GM10248 (cell line): ENCODE measurements at regions not wholly inside any gene's neighbourhood (a gene's known extent, or its start where the extent isn't known, plus 50 kb on each side); places are given as distances from the start of the nearest gene placed in this dataset.

Experiments used
- CTCF ChIA-PET: fragments of 300-600 bp; sonication (Branson Sonifier 250); formaldehyde crosslinking; extraction: SDS; loops from one replicate; lab custom pipeline; 2021; ENCODE audit warnings: antibody characterized with exemption; lab: Yijun Ruan, JAX
- POLR2A ChIA-PET: fragments of 350-650 bp; sonication (Branson Sonifier 250); formaldehyde crosslinking; extraction: SDS; loops from one replicate; lab custom pipeline; 2020; ENCODE audit warnings: antibody characterized with exemption; lab: Yijun Ruan, JAX
- DNase-seq: peaks from one replicate; pipeline ENCODE4 v3.0.0; 2012; ENCODE audit errors: extremely low spot score
- CTCF ChIP-seq: IDR thresholded peaks from 2 replicates; pipeline ENCODE4 v1.5.1; 2012; ENCODE audit warnings: mild to moderate bottlenecking, low read depth; ENCODE audit errors: extremely low read depth, missing control alignments, control extremely low read depth

- ChIA-PET CTCF (interaction anchor here (0.9 to 2.1 kb wide), 2 partner anchors 8 to 9 kb away, joined by 3 to 5 read pairs; no protein-coding TSS in a partner anchor), POLR2A (no interaction called here)
- DNase-seq, result no peak
- TF ChIP-seq CTCF, result no peak
Observed at GRCh38 chr9:87179553-87180340, 232.4 kb upstream of the GAS1 start.

DNA sequence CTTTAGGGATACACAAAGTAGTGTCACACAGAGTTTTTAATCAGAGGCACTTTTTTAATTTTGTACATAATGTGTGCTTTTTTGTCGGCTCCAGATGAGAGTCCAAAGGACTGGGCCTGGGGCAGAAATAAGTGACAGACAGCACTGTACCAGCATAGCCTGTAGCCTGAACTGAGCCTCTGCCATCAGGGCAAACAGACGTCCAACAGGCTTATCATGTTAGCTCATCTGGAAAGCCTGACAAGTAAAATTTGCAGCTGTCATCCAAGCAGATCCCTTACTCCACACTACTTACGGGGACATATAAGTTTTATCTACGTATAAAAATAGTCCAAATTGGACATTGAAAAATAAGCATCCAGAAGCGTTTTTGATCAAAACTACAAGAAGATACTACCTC, 233.1 kb upstream of the GAS1 start:
- POLR2A ChIA-PET, result no interaction called here
- no peak for DNase-seq
- CTCF ChIA-PET, result interaction anchor here (2.1 kb wide), 1 partner anchor 8 kb away, joined by 5 read pairs; no protein-coding TSS in a partner anchor
- TF ChIP-seq CTCF, result no peak

GRCh38 chr9:87180841-87181240, 233.5 kb upstream of the GAS1 start:
- ChIA-PET POLR2A (no interaction called here), CTCF (interaction anchor here (2.1 kb wide), 1 partner anchor 7 kb away, joined by 5 read pairs; no protein-coding TSS in a partner anchor)
- DNase-seq, result no peak
- no peak for TF ChIP-seq CTCF

- no peak for TF ChIP-seq CTCF
- ChIA-PET POLR2A (no interaction called here), CTCF (interaction anchor here (0.7 kb wide), 1 partner anchor 14 kb away, joined by 3 read pairs; no protein-coding TSS in a partner anchor)
- DNase-seq, result no peak
Observed at GRCh38 chr9:87181670-87182069, 234.4 kb upstream of the GAS1 start.

DNA sequence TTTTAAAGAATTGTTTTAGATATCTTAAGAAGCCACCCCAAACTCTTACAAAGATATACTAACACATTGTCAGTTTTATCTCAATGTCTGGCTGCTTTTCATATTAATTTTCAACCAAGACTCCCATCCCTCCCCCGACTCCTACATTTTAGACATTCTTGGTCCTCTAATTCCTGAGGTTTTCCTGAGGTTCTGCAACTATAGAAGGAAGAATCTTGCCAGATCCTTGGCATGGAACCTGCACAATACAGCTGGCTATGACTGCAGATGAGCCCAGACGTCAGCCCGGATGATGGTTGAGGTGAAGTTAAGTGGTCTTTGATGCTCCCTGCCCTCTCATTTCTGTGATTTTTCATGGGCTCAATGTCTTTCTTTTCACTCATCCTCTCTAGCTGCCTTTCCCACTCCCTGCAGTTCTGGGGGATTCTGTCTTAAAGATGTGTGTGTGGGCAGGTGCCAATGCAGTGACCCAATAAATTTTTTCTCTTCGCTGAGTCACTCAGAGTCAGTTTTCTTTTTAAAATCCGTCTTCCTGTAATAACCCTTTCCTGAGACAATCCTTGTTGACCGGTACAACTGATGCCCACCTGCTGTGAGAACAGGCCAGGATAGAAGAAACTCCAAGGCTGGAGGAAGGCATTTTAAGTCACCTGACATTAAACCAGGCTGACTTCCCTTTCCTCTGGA, 237.8 kb upstream of the GAS1 start:
- no peak for TF ChIP-seq CTCF
- DNase-seq, result no peak
- POLR2A ChIA-PET, result no interaction called here
- CTCF ChIA-PET, result no interaction called here

GRCh38 chr9:87187656-87188055, 240.3 kb upstream of the GAS1 start:
- CTCF ChIA-PET, result interaction anchor here (0.9 to 1.9 kb wide), 3 partner anchors 8 to 41 kb away, joined by 3 to 8 read pairs (median 5); no protein-coding TSS in a partner anchor
- no peak for TF ChIP-seq CTCF
- POLR2A ChIA-PET, result no interaction called here

More at GRCh38 chr9:87187656-87188055, 240.3 kb upstream of the GAS1 start:
- DNase-seq, result no peak
